Stimulated activated CD4-positive, alpha-beta T cell treated with anti-CD3 and anti-CD28 coated beads, Interleukin-1b, Interleukin-23, amount 100 ng/mL, for 24 hours (primary cell): ENCODE measurements at regions not wholly inside any gene's neighbourhood (a gene's known extent, or its start where the extent isn't known, plus 50 kb on each side); places are given as distances from the start of the nearest gene placed in this dataset.
"Not testable (repeated sequence)": the region's sequence is repeated elsewhere in the genome, so short reads cannot be mapped to it uniquely, and the experiment has no call there.

Experiments used
- DNase-seq, 4 experiments: peaks; one replicate each; pipeline ENCODE4 v3.0.0-alpha.2; 2020; ENCODE audit warnings: low read depth in 4 of 4, low spot score in 1 of 4

DNA sequence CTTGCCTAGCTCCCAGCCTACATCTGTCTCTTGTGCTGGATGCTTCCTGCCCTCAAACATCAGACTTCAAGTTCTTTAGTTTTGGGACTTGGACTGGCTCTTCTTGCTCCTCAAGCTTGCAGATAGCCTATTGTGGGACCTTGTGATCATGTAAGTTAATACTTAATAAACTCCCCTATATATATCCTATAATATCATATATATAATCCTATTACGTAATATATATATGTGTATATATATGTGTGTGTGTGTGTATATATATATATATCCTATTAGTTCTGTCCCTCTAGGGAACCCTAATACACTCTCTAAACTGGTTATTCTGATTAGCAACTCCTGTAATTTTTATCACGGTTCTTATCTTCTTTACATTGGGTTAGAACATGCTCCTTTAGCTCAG, 274.9 kb upstream of the USP25 start:
- not testable (repeated sequence) for DNase-seq

DNA sequence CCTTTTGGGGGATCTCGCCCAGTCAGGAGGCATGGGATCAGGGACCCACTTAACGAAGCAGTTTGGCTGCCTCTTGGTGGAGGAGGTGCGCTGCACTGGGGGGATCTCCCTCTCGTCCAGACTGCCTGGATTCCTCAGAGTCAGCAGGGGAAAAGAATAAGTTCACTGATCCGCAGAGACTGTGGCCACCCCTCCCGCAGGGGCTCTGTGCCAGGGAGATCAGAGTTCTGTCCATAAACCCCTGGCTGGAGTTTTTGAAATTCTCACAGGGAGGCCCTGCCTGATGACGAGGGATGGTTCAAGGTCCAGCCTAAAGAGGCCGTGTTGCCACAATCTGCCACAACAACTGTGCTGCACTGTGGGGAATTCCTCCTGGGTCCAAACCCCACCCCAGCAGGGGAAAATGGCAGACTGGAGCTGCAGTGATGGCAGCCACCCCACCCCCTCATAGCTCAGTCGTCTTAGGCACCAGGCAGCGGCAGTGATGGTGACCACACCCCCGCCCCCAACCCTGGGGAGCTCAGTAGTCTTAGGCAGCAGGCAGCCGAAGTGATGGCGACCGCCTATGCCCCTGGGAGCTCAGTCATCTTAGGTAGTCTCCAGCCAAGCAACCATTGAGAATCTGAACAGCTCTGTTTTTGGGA, 273.8 kb upstream of the USP25 start:
- DNase-seq: no peak

DNA sequence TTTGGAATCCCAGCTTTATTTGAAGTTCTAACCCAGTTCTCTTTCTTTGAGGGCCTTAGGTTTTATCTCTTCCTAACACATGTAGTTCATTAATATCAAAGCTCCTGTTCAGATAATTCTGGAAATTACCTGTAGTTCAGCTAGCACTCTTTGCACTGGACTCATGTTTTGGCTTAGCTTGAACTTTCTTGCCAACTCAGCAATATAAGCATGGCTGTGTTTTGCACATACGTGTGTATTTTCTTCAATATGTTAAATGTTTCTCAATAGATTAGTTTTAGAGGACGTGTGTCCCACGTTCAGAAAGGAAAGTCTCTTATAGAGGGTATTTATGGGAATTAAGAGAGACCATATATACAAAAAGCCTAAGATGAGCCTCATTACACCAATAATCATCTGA, 271.8 kb upstream of the USP25 start:
- no peak for DNase-seq

DNA sequence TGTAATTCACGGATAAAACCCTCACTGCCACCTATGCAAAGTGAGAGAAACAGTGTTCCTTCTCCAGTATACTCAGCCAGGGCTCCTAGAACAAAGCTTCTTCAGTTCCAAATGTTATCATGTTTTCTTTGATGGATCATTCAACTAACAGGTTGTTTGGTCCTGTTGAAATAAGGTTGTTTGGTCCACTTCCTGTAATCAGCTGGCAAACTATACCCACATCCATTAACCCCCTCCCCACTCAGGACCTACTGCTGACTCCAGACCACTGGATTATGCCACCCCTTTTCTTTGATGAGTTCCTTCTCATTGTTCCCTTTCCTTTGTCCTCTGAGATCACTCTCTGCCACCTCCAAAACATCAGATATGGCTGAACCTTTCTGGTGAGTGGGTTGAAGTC, 267.7 kb upstream of the USP25 start:
- DNase-seq: no peak

DNA sequence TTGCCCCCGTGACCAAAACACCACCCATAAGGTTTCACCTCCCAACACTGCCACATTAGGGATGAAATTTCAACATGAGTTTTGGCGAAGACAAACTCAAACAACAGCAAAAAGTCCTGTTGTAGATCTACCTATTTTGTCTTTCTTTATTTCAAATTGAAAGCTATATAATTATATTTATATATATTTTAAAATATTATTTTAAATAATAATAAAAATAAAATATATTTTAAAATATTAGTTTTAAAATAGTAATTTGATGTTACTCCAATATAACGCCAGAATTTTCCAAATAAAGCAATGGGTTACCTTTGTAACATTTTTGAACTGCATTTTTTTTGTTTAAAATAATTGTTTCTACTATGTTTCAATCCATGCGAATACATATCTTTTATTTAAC, 263.5 kb upstream of the USP25 start:
- no peak for DNase-seq

DNA sequence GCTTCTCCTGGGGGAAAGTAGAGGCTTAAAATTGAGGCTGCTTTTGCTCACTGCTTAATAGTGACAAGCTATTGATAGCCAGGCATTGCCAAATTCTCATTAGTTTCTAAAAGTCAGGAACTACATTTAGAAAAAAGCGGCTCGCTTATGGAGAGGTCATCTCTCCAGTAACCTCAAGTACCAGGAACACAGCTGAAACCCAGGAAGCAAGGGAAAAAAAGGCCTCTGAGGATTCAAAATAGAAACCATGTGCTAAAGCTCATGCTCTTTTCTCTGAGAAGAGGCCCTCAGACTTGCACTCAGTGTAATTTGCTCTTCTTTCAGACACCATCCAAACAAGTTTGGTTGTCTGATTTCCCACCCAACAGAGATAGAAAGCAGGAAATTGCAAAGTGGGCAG, 261.4 kb upstream of the USP25 start:
- DNase-seq: no peak

DNA sequence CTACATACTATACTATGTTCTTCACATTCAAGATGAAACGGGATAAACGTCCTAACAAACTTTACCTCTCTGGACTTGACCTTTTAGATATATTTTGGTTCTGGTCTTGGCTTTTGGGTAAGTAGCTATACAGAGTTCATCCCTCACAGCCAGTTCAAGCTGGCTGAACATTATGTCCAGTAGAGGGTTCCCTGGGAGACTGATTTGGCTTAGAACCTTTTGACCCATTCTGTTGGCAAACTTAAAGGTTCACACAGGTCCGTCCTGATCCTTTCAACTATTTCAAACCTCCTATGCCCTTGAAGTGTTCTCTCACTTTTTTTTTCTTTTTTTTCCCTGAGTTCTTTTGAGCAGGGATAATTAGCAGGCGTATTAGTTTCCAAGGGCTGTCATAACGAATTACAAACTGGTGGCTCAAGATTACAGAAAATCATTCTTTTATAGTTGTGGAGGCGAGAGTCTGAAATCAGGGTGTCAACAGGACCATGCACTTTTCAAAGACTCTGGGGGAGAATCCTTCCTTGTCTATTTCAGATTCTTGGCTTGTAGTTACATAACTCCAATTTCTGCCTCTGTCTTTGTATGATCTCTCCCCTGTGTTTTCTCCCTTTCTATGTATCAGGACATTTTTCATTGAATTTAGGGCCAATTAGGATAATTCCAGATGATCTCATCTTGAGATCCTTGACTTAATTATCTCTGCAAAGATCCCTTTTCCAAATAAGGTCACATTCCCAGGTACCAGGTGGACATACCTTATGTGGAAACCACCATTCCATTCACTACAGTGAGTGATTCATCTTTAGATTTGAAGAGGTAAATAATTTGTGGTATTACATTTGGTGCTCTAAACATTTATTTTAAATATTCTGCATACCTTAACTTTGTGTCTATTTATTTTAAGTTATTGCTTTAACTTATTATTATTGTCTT, 257.4 kb upstream of the USP25 start:
- DNase-seq: no peak

DNA sequence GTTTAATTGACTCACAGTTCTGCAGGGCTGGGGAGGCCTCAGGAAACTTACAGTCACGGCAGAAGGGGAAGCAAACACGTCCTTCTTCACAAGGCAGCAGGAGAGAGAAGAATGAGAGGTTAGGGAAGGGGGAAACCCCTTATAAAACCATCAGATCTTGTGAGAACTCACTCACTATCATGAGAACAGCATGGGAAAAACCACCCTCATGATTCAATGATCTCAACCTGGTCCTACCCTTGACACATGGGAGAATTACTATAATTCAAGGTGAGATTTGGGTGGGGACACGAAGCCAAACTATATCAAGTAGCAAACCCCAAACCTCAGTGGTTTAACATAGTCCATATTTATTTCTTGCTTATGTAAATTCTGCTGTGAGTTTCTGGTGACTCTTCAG, 252.0 kb upstream of the USP25 start:
- not testable (repeated sequence) for DNase-seq

DNA sequence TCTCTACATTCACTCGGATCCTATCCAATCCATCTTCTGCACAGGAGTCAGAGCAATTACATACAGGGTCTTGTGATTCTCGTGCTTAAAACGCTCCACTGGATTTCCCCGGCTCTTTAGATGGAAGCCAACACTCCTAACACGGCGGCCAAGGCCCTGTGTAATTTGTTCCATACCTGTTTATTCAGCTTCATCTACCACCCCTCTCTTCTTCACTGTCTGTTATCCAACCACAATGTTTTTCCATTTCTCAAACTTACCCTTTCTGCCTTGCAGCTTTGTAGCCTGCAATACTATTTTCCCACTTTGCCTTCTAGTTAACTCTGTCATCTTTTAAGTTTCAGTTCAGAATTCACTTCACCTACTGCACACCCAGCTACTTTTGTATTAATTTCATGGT, 249.6 kb upstream of the USP25 start:
- DNase-seq: no peak

DNA sequence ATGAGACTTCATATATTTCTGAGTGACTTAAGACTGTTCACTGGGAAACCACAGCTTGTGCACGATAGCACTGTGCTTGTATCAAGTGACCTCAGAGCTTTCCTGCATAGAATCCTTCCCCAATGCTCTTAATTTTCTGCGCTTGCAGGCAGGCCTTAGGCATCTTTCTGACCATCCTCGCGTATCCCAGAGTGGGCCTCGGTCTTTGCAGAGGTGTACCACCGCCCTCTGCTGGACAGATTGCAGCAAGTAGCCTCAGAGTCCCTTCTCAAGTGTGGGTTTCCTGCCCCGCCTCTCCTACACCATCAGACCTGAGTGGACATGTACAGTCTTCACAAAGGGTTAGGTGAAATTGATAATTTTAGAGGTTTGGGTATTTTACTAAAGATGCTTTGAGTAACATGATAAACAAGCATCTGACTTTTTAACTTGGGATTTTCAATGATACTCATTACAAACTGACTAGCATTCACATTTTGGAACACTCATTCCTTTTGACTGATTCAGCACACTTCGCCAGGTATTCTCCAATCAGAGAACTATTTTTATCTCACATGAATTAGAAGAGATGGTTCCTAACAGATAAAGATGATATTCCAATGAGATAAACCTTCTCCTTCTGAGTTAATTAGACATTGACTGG, 246.5 kb upstream of the USP25 start:
- peak; percentile 59 to 68 (median 67) for DNase-seq

DNA sequence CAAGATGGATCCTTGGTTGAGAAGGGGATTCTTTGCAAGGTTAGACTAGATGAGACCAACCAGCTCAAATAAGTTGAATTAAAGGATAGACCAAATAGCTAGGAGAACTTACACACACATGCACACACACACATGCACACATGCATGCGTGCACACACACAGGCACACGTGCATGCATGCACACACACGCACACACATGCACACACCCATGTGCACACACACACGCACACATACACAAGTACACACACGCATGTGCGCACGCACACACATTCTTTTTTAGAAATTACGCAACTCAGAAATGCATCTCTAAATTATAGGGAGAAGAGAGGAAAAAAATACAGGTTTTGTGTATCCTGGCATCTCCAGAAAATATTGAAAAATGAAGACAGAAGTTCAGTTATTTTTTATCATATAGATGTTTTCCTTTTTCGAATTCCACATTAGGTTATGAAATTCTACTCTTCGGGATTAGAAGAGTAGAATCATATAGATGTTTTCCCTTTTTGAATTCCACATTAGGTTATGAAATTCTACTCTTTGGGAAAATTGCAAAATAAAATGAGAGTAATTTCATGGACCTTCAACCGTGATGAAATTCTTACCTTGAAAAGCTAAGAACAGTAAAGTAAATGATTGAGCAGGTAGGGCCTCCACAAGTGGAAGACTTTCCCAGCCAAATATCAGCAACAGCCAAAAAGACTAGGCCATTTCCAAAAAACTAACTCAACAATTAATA, 243.2 kb upstream of the USP25 start:
- no peak for DNase-seq

DNA sequence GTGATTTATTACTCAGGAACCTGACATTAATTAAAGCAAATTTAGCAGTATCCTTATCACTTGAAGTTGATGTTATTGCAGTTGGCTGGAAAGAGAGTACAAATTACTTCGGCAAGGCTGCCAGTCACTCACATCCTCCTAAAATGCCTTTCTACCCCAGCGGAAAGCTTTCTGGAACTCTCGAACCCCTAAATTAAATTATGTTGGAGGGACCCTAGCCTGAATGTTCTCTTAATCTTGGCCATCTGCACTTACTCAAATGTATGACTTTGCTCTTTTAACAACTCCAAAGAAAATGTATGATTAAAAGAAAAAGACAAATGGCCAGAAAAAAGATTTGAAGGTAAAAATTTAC, 242.6 kb upstream of the USP25 start:
- no peak for DNase-seq

DNA sequence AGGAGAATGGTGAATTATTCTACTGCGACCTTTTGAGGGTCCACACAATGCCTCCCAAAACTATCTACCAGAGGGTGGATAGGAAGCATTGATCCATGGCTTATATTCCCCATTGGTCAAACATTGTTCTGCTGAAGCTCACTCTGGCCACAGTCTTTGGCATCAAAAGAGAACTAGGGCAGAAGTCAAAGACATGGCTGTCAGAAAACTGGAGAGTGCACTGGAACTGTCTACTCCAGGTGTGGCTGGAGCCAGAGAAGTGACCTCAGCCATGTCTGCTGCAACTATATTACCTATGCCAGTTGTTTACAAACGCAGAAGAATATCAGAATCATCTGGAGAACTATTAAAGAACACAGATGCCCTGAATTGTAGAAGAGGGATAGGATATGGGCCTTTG, 238.7 kb upstream of the USP25 start:
- no peak for DNase-seq

DNA sequence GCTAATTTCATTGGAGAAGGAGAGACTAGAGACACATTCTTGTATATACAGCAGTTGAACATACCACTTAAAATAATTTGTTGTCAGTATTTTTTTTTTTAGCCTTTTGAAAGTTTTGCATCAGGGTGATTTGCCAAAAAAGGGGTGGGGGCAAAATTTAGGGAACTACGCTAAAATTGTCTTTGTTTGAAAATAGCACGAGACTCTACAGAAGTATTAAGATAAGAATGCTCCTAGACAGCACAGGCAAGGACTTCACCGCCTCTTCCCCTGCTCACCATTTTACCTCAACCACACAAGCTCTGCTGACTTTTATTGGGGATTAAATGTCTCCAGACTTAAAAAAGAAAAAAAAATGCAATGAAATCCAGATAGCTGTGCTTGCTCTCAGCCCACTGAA, 236.1 kb upstream of the USP25 start:
- DNase-seq: no peak

DNA sequence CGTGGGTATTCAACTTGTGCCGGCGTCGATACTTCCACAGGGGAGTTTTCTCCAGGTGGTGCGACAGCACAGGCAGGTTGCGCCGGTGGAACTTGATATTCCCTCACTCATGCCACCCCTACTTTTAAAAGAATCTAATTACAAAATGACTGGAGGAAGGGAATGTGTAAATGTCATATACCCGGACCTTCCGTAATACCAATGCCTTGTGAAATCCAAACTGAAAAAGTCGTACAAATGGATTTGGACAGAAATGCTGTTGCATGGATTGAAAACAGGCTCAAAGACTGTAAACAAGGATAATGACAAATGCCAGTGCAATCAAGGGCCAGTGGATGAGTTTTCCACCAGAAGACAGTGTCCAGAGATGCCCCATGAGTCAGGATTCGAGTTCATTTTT, 235.3 kb upstream of the USP25 start:
- no peak for DNase-seq

DNA sequence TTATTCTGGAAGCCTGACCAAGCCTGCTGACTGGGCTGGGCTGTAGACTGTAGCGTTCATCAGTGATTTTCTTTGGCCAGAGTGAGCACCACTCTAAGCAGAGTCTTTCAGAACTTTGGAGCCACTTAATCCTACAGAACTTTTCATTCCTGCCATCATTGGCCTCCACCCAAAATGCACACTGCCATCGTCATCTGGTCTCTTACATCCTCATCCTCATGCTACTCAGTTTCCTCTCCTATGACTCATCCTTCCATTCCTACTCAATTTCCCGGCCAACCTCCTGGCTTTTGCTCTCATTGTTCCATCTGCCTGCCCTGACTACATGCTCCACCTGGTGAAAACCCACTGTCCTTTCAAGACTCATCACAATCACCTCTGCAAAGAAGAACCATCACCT, 233.8 kb upstream of the USP25 start:
- no peak for DNase-seq

DNA sequence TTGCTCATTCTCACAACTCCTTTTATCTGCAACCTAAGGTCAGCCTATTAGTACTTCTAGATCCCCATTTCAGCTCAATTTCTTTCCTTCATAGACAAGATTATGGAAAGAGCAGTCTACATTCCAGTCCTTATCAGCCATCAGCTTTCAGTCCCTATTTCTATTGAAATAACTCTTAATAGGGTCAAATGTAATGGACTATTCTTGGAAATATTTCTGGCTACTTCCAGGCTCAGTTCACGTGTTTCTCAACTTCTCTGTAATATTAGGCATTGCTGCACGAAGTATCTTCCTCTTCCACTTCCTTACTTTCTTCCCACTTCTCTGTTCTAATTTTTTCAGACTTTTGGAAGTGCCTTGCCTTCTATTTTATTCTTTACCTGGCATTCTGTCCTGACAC, 232.9 kb upstream of the USP25 start:
- DNase-seq: no peak

DNA sequence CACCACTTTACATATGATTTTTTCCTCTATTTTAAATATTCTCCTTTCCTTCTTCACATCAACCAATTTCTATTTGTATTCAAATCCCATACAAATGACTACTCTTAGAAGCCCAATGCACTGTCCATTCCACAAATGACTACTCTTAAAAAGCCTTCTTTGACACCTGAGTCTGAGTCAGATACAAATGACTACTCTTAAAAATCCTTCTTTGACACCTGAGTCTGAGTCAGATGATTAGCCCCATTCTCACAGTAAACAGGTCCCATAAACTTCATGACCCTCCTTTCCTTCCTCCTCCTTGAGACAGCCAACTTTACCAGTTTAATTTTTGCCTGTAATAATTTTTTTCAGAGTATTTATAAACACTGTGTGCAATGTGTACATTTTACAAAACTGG, 231.3 kb upstream of the USP25 start:
- no peak for DNase-seq

DNA sequence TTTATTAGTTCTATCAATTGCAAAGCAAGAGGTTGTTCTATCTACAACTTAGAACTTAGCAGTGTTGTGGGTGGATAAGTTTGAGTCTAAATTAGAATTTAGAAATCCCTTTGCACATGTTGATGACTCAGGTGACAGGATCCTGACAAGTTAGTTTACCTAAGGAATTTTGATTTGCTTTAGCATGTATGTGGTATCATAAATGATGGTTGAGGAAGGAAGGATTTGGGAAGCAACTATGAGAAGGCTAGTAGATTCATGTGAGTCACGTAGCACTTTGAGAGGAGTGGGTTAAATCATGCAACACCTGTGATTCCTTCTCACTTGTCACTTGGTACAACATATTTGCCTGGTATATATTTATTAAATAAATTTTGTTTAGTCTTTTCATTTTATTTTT, 223.7 kb upstream of the USP25 start:
- no peak for DNase-seq

DNA sequence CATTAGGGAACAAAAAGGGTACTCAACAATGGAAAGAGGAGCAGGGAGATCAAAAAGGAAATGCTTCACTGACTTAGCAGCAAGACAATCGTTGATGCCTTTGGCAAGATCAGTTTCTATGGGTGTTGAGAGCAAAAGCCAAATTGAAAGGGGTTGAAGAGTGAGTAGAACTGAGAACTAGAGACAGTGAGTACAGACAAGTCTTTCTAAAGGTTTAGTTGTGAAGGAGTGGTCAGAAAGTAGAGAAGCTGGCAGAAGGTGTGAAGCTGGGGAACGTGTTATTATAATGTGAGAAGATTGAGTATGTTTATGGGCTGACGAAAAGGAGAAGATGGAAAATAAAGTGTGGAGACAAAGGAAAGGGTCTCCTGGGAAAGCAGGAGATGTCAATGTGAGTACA, 221.2 kb upstream of the USP25 start:
- DNase-seq: no peak

DNA sequence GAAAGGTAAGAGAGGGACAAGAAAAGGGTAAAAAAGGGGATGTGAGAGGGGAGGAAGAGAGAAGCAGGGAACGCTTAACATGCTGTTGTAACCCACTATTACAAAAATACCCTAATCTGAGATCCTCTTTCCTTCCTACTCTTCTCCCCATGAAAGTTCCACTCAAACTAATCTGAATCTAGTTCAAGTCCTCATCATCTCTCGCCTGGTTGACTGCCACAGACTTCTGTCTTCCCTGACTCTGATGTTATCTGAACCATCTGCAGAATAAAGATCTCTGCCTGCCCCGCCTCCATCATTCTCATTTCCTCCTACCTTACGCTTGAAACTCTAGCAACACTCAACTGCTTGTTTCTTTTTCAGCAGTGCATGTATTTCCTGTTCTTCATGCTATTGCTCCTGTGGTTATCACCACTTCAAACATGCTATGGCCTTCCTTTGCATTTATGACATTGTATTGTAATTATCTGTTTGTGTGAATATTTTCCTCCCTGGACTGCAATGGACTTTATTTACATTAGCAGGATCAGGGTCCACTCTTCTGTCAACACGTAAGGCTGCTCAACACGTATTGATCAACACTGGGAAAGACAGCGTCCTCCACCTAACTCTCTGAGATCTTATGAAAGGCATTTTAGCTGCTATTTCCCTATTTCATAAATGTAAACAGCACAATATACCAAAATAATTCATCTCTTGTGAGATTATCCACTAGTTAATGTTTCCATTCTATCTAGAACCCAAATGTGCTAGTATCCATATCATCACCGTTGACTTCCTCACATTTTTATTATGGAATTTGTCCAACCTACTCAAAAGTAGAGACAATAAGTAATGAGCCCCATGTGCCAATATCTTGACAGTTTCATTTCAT, 215.5 kb upstream of the USP25 start:
- DNase-seq: peak; percentile 1 to 20 (median 7)
